IgD-negative memory B cell (primary cell): ENCODE measurements at regions not wholly inside any gene's neighbourhood (a gene's known extent, or its start where the extent isn't known, plus 50 kb on each side); places are given as distances from the start of the nearest gene placed in this dataset.
A peak's percentile ranks its signal among the peaks of the same experiment; 100 is the strongest.

Source experiments
- H3K27ac Mint-ChIP-seq, 3 donors: one replicate each; pipeline ENCODE4 v1.8.0; 2020 to 2022; ENCODE audit warnings: mild to moderate bottlenecking in 3 of 3, mixed read lengths in 3 of 3, moderate library complexity in 1 of 3
- H3K27me3 Mint-ChIP-seq: one replicate; pipeline ENCODE4 v1.8.0; 2021; ENCODE audit warnings: mixed read lengths
- H3K36me3 Mint-ChIP-seq: one replicate; pipeline ENCODE4 v1.8.0; 2020; ENCODE audit warnings: mild to moderate bottlenecking, mixed read lengths
- H3K4me1 Mint-ChIP-seq, 3 donors: one replicate each; pipeline ENCODE4 v1.8.0; 2020 to 2022; ENCODE audit warnings: mixed read lengths in 3 of 3, mild to moderate bottlenecking in 1 of 3
- H3K4me3 Mint-ChIP-seq, 4 donors: one replicate each; pipeline ENCODE4 v1.8.0; 2020 to 2022; ENCODE audit warnings: mild to moderate bottlenecking in 4 of 4, mixed read lengths in 4 of 4, moderate library complexity in 3 of 4
- H3K9me3 Mint-ChIP-seq, 3 donors: one replicate each; pipeline ENCODE4 v1.8.0; 2020 to 2021; ENCODE audit warnings: mixed read lengths in 3 of 3, mild to moderate bottlenecking in 1 of 3

DNA sequence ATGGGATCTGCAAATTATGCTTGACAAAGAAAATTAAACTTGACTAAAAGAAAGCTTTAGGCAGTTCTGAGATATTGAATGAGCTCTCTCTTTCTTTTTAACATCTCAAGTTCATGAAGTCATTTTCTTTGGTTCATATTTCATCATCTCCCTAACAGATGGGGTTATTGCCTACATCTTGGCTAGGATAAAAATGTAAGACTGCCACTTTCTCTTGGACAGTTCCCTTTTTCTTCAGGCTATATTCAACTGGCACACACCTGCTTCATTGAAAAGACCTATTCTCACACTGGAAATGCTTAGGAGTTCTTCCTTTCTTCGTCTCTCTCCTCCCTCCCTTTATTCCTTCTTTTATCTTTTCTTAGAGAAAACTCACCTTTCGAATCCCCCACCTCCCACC lies 355.9 kb upstream of the SEL1L start:
- Mint-ChIP-seq H3K4me1 (no peaks in the 10 kb centered on the region), H3K4me3 (no peak overlapping the region), H3K9me3 (peaks cover 0 to 15% (median 7%) of the 10 kb centered on the region in 3 donors), H3K27me3 (peaks cover 1% of the 10 kb centered on the region), H3K36me3 (no peaks in the 10 kb centered on the region), H3K27ac (no peak overlapping the region)

DNA sequence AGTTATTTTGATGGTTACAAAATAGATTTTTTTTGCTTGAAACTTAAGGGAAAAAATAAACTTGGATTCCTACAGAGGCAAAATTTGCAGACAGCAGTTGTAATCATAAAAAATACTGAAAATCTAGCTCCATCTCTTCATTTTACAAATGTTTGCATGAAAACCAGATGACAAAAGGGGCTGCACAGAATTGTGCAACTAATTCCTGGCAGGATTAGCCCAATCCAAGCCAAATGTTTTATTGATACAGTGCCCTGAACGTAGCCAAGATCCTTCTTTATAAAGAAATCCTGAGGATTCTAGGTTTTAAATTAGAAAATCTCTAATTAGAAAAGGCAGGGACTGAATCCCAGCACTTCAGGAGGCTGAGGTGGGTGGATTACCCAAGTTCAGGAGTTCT lies 356.4 kb upstream of the SEL1L start:
- Mint-ChIP-seq H3K36me3 (no peaks in the 10 kb centered on the region), H3K9me3 (peaks cover under 1 to 15% (median 7%) of the 10 kb centered on the region in 3 donors), H3K4me1 (no peaks in the 10 kb centered on the region), H3K4me3 (no peak overlapping the region), H3K27me3 (peaks cover 1% of the 10 kb centered on the region), H3K27ac (no peak overlapping the region)

DNA sequence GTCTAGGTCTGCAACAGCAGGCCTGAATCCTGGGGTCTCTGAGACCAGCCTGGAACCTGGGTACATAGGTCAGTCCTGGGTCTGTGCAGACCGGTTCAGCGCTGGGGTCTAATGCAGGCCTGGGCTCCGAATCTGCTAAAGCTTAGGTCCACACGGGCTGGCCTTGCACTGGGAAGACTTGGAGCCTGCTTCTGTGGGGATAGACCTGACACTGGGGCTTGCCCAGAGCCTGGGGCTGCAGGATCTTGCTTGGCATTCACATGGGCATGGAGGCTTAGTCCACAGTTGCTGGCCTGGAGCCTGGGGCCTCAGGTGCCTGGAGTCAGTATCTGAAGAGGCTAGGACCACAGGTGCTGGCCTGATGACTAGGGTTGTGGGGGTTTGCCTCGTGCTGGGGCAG lies 369.8 kb upstream of the SEL1L start:
- H3K4me1 Mint-ChIP-seq, result no peaks in the 10 kb centered on the region
- no peaks in the 10 kb centered on the region for H3K27me3 Mint-ChIP-seq
- H3K36me3 Mint-ChIP-seq, result no peaks in the 10 kb centered on the region
- no peak overlapping the region for H3K27ac Mint-ChIP-seq
- no peak overlapping the region for H3K4me3 Mint-ChIP-seq
- H3K9me3 Mint-ChIP-seq, result peaks cover 5 to 22% (median 19%) of the 10 kb centered on the region in 3 donors

DNA sequence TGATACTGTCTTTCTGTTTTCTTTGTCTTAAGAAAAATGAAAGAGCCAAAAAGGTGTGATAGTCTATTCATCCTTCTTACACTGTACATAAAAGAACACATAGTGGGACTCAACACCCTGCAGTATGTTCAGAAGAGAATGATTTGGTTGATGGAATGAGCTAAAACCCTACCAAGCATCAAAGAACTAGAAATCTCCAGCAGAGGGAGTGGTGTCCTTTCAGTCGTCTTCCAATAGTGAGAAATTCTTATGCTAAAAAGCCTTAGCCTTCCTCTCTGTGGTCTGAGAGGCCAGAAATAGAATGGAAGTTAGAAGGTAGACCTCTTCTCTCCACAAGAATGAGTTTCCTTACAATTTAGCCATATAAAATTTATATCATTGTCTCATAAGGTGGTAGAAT lies 393.4 kb upstream of the SEL1L start:
- H3K4me3 Mint-ChIP-seq, result no peak overlapping the region
- no peaks in the 10 kb centered on the region for H3K4me1 Mint-ChIP-seq
- H3K27ac Mint-ChIP-seq, result no peak overlapping the region
- H3K9me3 Mint-ChIP-seq, result peaks cover 2 to 6% (median 3%) of the 10 kb centered on the region in 3 donors
- H3K36me3 Mint-ChIP-seq, result peaks cover 2% of the 10 kb centered on the region
- H3K27me3 Mint-ChIP-seq, result no peaks in the 10 kb centered on the region

DNA sequence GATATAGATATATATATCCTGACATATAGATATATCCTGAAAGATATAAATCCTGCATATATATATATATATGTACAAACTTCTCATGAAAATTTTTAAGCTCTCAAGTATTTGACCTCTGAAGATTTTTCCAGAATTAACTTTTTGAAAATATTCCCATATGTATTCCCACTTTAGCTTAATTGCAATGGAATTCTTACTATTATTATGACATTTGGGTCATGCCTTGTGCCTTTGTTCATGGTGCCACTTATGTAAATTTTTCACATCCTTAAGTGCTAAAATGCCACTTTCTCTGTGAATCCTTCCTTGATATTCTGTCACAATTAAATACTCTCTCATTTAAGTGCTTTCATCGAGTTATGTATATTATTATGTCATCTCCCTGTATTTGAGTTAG lies 398.2 kb upstream of the SEL1L start:
- H3K4me1 Mint-ChIP-seq, result no peaks in the 10 kb centered on the region
- peaks cover 2% of the 10 kb centered on the region for H3K36me3 Mint-ChIP-seq
- no peaks in the 10 kb centered on the region for H3K27me3 Mint-ChIP-seq
- no peak overlapping the region for H3K4me3 Mint-ChIP-seq
- H3K9me3 Mint-ChIP-seq, result peaks cover 0 to 6% (median 6%) of the 10 kb centered on the region in 3 donors
- no peak overlapping the region for H3K27ac Mint-ChIP-seq

DNA sequence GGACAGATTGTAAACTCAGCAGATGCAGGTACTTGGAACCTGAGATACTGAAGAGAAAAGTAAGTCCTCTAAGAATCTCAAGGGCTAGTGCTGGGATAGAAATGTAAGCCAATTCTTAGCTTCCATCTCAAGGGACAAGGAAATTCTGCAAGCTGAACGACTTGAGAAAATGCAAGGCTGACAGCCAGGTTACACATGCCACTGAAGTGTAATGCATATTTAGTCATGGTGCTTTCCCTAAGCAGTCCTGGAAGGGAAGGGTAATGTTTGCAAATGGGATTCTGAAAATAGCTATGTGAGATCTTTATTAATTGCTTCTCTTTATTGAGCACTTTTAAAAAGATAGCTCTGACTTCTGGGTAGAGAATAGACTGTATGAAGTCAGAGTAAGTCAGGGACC lies 402.7 kb upstream of the SEL1L start:
- H3K36me3 Mint-ChIP-seq, result no peaks in the 10 kb centered on the region
- no peaks in the 10 kb centered on the region for H3K4me1 Mint-ChIP-seq
- H3K27me3 Mint-ChIP-seq, result no peaks in the 10 kb centered on the region
- H3K27ac Mint-ChIP-seq, result no peak overlapping the region
- H3K9me3 Mint-ChIP-seq, result peaks cover 2 to 15% (median 5%) of the 10 kb centered on the region in 3 donors
- H3K4me3 Mint-ChIP-seq, result no peak overlapping the region

DNA sequence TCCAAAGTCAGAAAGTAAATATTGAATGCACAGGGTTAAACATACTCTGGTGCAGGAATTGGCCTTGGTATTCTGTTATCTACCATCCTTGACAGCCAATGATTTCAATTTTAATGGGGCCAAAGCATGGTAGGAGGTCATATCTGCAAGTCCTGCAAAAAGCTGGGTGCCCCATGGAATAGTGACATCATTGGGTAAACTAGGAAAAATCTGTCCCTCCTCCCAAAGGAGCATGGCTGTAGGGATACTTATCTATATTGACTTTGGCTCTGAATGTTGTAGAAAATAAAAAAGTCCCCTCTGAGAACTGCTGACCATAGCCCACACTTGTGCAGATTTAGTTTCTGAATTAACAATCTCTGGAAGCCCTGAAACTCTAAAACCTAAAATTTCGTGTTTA lies 403.2 kb upstream of the SEL1L start:
- Mint-ChIP-seq H3K27ac (no peak overlapping the region), H3K4me3 (no peak overlapping the region)

DNA sequence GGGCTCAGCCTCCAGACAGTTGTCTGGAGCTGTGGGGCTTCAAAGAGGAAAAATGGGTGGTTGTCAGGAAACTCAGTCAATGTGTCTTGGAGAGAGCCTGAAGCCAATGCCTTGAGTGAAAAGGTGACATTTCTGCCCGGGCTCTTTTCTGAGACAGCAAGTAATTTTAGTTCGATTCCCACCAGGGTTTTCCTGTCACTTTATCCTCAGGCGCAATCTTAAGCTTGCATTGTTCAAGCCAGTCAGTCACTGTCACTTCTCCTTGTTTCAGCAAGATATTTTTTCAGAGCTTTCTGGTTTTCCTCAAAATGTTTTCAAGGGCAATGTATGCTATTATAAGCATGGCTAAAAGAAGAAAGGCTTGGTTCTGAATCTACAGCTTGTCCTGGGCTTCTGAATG lies 404.7 kb upstream of the SEL1L start:
- Mint-ChIP-seq H3K27me3 (no peaks in the 10 kb centered on the region), H3K36me3 (no peaks in the 10 kb centered on the region), H3K4me1 (no peaks in the 10 kb centered on the region)

More for the DNA sequence above, 403.2 kb upstream of the SEL1L start:
- H3K9me3 Mint-ChIP-seq, result peaks cover 2 to 15% (median 5%) of the 10 kb centered on the region in 3 donors
- no peaks in the 10 kb centered on the region for H3K36me3 Mint-ChIP-seq
- no peaks in the 10 kb centered on the region for H3K27me3 Mint-ChIP-seq
- H3K4me1 Mint-ChIP-seq, result no peaks in the 10 kb centered on the region

DNA sequence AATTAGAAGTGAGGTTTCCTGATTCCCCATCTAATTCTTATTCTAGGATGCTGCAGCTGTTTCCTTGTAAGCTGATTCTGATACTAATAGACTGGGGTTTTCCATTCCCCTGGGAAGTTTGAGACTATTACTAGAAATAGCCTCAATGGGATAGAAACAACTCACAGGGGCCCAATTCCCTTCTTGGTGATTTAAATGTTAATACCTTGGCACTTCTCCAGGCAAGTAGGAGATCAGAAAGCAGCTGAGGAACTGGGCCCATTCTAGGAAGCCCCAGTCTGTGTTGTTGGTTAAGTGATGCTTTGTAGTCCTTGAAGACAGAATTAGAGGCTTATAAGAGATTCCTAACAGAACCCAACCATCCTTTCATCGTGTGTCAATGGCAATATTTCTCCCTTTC lies 407.0 kb upstream of the SEL1L start:
- peaks cover 2 to 15% (median 4%) of the 10 kb centered on the region in 3 donors for H3K9me3 Mint-ChIP-seq
- no peaks in the 10 kb centered on the region for H3K36me3 Mint-ChIP-seq
- no peaks in the 10 kb centered on the region for H3K27me3 Mint-ChIP-seq
- H3K27ac Mint-ChIP-seq, result no peak overlapping the region
- no peak overlapping the region for H3K4me3 Mint-ChIP-seq
- no peaks in the 10 kb centered on the region for H3K4me1 Mint-ChIP-seq

More for the DNA sequence above, 404.7 kb upstream of the SEL1L start:
- Mint-ChIP-seq H3K9me3 (peaks cover 2 to 15% (median 4%) of the 10 kb centered on the region in 3 donors), H3K27ac (no peak overlapping the region), H3K4me3 (no peak overlapping the region)

DNA sequence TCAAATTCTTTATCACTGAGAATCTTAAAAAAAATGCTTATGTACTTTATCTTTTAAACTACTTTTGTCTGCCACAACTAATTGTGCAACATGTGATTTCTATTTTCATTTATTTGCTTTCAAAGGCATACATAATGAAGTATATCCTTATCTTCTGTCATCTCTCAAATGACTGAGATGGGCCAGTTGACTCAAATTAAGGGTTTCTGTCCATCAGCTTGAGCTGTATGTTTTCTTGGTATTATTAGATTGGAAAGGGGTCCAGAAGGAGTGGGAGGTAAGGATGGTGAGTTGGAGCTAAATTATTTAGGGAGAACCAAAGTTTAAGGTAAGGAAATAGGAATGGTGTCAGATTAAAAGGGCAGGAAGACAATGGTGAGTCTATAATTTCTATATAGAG lies 408.4 kb upstream of the SEL1L start:
- Mint-ChIP-seq H3K27me3 (no peaks in the 10 kb centered on the region), H3K4me3 (no peak overlapping the region), H3K4me1 (no peaks in the 10 kb centered on the region), H3K36me3 (no peaks in the 10 kb centered on the region), H3K27ac (no peak overlapping the region), H3K9me3 (peaks cover 2 to 19% (median 6%) of the 10 kb centered on the region in 3 donors)

DNA sequence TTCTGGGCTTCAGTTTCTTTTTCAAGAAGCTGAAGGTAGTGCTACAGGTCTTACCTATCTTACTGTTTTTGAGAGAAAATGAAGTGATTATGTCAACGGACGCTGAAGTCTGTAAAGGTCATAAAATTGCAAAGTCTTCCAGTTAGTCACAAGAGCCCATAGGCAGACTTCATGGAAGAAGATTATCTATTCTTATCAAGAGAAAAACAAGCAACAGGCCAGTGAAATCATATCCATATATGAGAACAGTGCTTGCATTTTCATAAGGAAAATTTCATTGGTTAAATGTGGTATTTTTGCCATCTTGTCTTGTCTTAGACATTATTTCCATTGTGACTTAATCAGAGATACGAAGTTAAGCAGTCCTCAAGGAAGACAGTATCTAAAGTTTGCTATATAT lies 412.7 kb upstream of the SEL1L start:
- Mint-ChIP-seq H3K27me3 (no peaks in the 10 kb centered on the region), H3K36me3 (no peaks in the 10 kb centered on the region), H3K4me1 (no peaks in the 10 kb centered on the region), H3K4me3 (no peak overlapping the region), H3K9me3 (peaks cover 2 to 5% (median 5%) of the 10 kb centered on the region in 3 donors), H3K27ac (no peak overlapping the region)

DNA sequence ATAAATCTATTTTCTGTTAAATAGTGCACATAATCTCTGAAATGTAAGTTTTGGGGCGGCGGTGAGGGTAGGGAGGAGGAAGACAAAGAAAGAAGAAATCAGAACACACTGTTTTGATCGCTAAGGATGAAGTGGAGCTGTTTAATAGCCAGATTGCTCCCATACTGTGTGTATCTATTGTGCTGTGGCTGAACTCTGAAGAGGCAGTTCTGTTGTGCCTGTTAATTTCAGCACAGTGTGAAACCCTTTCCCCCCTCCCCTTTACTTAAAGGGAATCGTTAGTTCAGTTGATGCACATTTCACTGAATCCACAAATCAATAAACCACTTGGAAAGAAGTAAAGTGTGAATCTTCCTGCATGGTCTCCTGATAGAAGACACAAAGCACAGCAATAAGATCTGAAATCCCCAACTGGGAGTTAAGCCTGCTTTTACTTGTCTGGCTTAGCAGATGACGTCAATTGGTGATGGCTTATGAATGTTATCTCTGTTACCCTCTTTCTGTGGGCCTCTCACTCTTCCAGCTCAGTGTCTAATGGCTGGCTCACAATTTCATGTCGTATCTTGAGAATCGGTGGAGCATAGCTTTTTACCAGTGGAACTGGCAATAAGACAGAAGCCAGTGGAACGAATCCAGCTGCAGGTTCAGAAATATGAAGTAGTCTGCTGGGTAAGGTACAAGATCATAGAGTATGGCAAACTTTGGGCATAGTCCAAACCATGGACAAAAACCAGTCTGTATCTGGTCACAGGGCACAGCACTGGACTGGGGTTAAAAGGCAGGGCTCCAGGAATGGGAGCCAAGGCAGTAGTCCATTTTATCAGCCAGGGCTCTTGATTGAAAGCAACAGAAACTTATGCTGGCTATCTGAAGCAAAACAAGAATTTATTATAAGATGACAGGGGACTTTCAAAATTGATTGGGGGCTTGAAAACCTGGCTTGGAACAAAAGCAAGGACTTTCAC lies 413.5 kb upstream of the SEL1L start:
- H3K4me1 Mint-ChIP-seq, result no peaks in the 10 kb centered on the region
- no peak overlapping the region for H3K4me3 Mint-ChIP-seq
- H3K27ac Mint-ChIP-seq, result peak overlapping the region in 1 of 3 donors; percentile 7
- H3K36me3 Mint-ChIP-seq, result no peaks in the 10 kb centered on the region
- H3K9me3 Mint-ChIP-seq, result peaks cover 2 to 5% (median 4%) of the 10 kb centered on the region in 3 donors
- no peaks in the 10 kb centered on the region for H3K27me3 Mint-ChIP-seq

DNA sequence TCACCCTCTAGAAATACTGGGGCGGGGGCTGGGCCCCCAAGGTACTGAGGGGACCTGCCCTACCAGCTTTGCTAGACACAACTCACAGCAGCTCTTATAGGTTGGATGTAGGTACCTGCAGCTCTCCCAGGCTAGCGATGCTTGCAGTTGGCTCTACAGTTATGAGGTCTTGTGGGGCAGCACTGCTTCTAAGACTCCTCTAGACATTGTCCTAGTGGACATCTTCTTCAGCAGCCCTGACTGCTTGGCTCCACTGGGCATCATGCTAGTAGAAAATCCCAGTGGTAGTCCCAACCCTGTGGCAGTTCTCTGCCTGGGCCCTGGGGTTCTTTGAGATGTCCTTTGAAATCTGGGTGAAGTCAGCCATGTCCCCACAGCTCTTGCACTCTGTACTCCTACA lies 419.3 kb upstream of the SEL1L start:
- H3K27ac Mint-ChIP-seq, result no peak overlapping the region
- H3K9me3 Mint-ChIP-seq, result peaks cover 0 to 10% (median 3%) of the 10 kb centered on the region in 3 donors
- no peak overlapping the region for H3K4me3 Mint-ChIP-seq
- H3K27me3 Mint-ChIP-seq, result no peaks in the 10 kb centered on the region
- no peaks in the 10 kb centered on the region for H3K4me1 Mint-ChIP-seq
- no peaks in the 10 kb centered on the region for H3K36me3 Mint-ChIP-seq

DNA sequence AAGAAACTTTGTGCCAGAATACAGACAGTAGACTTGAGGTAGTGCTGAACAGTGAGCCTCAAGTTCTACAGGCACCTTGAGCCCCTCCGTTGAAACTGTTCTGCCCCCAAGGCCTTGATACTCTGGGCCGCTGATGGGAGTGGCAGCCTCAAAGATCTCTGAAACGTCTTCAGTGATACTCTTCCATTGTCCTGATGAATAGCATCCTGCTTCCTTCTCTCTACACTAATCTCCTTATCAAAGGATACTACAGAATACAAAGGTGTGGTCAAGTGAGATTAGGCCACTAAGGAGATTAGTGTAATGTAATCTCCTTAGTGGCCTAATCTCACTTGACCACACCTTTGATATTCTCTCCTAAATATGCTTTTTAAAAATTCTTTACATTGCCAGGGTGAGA lies 419.8 kb upstream of the SEL1L start:
- Mint-ChIP-seq H3K27me3 (no peaks in the 10 kb centered on the region), H3K4me1 (no peaks in the 10 kb centered on the region), H3K36me3 (no peaks in the 10 kb centered on the region), H3K4me3 (no peak overlapping the region), H3K9me3 (peaks cover 0 to 8% (median 3%) of the 10 kb centered on the region in 3 donors), H3K27ac (no peak overlapping the region)

DNA sequence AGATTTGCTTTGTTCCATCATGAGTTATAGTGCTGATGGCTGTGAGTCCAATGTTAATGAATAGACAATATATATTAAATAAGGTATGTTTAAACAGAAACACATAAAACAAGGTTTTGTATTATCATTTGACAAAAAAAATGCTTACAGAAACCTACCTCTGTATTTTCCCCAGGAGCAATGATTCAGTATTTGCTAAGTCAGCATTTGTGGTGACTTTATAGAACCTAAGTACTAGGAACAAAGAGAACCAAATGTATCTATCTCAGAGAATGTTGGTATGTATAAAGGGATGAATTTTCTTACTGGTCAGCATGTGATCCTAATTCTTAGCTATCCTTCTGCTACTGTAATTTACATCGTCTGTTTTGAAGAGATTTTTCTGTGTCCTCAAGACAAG lies 421.5 kb upstream of the SEL1L start:
- no peaks in the 10 kb centered on the region for H3K27me3 Mint-ChIP-seq
- no peaks in the 10 kb centered on the region for H3K36me3 Mint-ChIP-seq
- no peak overlapping the region for H3K27ac Mint-ChIP-seq
- H3K4me1 Mint-ChIP-seq, result no peaks in the 10 kb centered on the region
- no peak overlapping the region for H3K4me3 Mint-ChIP-seq
- H3K9me3 Mint-ChIP-seq, result peaks cover 3 to 12% (median 3%) of the 10 kb centered on the region in 3 donors

DNA sequence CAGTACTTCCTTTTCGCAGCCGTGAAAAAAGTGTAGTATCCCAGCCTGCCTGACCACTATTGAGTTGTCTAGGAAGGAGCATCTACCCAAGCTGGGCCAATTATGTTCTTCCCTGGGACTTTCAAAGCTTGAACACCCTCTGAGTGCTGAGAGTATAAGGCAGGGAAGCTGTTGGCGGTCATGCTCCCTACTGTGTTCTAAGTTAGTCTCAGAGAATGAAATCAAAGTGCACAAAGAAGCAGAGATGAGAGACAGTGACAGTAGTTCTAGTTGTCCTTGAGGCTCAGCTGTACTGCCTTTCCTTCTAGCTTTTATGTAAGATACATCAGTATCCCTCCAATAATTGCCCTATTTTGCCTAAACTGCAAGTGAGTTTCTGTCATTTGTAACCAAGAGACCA lies 427.1 kb upstream of the SEL1L start:
- H3K27me3 Mint-ChIP-seq, result no peaks in the 10 kb centered on the region
- no peak overlapping the region for H3K4me3 Mint-ChIP-seq
- H3K4me1 Mint-ChIP-seq, result no peaks in the 10 kb centered on the region
- H3K27ac Mint-ChIP-seq, result peak overlapping the region in 1 of 3 donors; percentile 39
- H3K9me3 Mint-ChIP-seq, result peaks cover 0 to 4% (median 3%) of the 10 kb centered on the region in 3 donors
- H3K36me3 Mint-ChIP-seq, result no peaks in the 10 kb centered on the region
